ENCODE measurements at regions not wholly inside any gene's neighbourhood (a gene's known extent, or its start where the extent isn't known, plus 50 kb on each side); places are given as distances from the start of the nearest gene placed in this dataset.

DNA sequence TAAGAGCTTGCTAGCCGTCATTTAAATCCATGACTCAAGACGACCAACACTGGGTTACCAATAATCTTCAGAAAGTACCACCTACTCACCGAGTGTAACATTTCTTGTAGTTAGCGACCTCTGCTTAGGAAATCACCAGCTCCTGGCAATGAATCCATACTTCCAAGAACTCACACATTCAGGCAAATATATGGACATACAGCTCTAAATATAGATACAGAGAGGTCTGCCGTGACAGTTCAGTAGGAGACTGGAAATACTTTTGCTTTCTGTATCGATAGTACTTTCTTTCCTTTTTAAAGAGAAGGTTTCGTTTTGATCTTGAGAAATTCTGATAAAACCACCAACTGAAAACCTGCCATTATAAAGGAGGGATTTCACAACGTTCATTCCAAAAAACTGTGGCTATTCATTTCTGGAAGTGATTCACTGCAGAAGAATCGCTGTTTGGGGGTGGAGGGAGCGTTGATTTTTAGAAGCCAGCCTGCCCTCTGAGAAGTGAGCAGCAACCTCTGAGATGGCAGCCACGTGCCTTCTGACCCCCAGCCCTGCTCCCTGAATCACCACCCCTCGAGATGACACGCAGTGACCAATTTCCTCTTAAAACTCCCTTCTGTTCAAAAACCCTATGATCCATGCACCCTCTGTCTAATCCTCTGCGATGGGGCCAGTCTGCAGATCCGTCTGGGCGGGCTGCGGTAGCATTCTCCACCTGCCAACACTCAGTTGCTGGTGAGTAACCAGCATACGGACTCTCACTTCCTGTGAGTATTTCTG, 179.0 kb upstream of the KLF14 start:
- DNase-seq (ENCODE audit: low read depth): peak; percentile 61

DNA sequence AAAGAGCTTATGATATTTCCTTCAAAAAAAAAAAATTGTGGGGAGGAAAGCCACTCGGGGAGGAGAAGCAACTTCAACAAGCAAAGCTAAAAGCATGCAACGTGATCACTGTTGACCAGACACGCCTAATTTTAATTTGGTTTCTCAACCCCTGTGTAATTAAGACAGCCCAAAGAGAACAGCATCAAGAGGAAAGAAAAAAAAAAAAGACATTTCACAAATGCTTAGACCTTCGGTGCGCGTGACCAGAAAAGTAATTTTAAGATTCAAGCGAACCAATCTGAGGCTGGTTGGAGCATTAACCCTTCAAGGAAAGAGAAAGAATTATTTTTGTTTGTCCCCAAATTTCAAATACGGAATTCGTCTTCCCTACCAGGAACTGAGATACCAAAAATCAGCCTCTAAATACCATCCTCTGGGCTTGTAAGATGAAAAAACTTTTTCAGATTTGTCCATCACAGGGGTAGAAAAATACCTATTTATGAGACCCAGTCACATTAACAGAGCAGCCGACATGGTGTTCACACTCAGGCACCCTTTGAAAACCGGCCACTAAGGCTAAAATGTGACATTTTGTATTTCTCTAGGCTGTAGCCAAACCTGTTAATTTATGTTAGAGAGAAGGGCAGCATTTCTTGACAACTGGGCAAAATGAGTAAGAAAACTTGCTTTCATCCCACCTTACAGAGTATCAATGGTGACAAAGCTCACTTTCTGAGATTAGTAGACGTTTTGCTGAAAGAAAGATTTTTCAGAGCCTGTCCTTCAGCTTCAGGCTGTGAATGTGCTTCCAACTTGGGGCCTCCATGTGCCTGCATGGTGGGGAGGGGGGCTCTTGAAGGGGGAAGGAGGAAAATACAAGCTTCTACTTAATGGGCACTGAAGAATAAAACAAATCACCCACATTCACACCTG, 179.9 kb upstream of the KLF14 start:
- DNase-seq (ENCODE audit: low read depth): no peak

DNA sequence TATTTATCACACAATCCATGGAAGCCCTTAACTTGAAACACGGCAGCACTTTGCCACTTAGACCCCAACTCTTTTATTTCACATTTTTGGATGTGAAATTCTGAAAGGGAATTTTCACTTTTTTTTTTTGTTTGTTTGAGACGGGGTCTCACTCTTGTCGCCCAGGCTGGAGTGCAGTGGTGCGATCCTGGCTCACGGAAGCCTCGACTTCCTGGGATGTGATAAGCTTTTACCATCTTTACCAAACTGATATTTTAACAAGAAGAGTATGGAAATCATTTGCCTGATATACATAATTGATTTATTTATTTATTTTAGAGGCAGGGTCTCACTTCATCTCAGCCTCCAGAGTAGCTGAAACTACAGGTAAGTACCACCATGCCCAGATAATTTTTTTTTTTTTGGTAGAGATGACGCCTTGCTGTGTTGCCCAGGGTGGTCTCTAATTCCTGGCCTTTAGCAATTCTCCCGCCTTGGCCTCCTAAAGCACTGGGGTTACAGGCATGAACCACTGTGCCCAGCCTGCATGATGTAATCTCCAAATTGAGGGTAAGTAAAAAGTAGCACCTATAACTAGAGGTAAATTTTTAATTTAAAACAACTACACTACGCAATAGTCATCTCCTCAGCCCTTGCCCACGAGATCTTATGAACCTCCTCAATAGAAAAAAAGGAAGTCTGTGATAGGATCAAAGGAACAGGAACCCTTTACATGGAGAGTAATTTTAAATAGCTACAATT, 180.7 kb upstream of the KLF14 start:
- no peak for DNase-seq (ENCODE audit: low read depth)

DNA sequence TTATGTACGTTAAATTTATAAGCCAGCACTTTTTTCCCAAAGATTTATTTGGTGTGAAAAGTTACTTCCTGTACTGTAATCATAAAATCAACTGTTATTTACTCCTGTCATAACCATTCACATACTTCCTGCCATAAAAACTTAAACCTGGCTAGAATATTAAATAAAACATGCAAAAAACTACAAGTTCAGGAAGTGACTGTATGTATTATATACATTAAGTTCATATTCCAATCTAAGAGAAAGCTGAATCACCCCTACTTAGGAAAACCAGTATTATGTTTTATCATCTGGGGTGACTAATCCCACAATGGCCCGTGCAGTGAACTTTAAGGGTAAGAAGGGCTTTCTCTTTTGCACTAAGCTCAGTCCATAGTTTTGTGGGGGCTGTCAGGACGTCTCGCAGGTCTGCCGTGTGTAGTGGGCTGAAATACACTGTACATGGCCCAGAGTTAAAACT, 183.7 kb upstream of the KLF14 start:
- DNase-seq (ENCODE audit: low read depth): no peak

DNA sequence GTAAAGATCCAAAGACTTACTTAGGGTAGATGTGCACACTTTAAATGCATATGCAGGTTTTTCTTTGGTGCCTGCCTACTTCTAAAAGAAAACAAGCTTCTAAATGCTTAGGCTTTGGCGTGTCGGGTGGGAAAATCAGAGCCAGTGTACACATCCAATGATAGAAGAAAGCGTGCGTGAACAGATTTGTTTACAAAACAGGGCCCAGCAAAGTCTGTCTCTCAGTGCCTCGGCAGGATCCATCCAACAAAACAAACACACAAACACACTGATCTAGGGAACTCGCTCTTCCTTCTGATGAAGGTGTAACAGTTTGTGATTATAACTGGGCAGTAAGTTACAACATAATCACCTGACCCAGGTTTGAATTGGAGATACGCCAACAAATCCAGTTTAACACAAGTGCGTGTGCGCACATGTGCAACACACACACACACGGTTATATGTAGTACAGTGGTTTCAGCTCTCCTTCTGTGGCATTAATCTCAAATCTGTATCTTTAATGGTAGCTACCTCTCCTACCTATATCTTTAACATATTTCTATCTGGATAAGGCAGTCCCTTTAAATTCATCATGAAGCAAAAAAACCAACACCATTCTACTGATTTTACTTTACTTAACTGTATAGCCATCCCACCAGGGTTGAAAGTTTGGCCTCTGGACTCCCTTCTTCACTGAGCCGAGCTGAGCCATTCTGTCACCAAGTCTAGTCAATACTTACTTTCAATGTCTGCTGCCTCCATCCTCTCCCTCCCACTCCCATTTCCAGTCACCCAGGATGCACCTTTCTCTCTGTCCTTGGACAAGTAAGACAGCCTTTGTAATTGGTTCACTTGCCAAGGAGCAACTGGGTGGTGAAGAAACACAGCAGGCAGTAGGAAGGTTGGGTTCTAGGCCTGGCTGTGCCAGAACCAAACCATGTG, 184.4 kb upstream of the KLF14 start:
- DNase-seq (ENCODE audit: low read depth): no peak

DNA sequence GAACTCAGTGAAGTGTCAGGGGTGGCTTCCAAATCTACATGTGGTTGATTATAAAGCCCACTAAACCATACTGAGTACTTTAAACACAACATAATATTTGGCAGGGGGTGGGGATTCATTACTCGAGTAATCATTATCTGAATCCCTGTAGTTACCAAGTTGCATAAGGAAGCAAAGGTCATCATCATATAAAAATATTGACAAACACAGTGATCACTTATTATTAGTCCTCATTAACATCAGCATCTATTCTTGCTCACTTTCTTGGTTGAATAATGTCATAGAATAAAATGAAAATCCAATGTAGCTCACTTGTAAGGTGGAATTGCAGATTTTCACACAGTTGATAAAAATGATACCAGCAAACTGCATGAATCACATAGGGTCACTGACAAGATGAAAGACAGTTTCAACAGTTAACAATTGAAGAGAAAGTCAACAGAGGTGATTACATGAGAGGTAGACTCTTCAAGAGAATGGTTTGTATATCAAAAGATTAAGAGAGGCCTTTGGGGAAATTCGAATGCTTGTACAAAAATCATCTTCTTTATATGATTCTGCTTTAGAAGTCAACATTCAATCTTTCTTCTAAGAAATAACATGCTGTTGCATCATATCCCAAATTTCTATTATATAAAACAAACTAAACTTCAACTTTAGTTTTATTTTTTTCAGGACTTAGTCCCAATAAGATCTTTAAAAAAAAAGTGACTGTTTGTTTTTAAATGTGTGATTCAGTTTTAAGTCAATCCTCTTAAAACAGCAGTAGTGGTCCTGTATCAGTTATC, 185.5 kb upstream of the KLF14 start:
- no peak for DNase-seq (ENCODE audit: low read depth)

DNA sequence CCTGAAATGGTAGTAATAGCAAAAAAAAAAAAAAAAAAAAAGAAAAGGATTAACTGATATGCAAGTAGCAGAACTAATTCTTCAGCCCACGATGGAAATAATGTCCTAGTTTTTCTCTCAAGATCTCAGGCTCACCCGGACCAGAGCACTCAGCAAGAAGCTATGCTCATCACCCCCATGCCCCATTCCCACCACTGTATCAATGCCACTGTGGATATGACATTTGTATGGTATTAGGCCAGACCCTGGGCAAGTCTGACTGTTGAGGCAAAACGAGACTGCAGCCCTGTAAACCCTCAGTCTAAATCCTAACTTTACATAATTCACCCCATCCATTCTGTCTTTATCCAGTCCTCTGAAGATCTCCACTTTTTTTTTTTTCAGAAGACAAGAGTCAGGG, 186.1 kb upstream of the KLF14 start:
- DNase-seq (ENCODE audit: low read depth): no peak

DNA sequence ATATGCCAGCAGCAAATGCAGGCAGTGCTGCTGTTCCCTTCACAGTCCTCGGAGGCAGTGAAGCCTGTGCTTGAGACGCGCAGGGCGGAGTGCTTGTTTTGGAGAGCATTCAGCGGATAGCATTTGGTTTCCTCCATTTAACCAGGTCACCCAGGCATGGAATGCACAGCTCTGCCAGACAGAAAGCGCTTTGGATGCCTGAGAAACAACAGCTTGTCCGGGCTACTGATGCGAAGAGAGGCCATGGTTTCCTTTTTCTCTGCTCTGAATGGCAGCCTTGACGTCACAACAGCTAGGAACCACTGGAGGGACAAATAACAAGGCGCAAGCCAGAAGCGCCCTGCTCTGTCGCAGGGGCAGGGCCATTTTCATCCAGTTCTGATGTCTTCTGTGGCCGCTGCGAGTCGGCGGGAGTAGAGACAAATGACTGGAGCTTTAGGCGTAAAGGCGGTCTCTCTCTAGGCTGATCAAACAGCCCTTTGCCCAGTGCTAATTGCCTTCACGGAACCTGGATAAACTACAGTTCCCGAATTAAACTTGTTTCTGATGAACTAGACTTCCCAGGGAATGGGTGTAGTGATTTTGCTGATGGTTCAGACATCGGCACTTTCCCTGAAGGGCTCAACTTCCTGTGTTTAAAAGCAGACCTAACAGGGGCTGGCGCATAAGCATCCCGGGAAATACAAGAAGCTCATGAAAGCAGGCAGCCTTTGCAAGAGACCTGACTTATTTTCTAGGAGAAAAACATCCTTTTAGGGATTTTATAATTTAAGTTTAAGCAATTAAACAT, 187.6 kb upstream of the KLF14 start:
- DNase-seq (ENCODE audit: low read depth): no peak

DNA sequence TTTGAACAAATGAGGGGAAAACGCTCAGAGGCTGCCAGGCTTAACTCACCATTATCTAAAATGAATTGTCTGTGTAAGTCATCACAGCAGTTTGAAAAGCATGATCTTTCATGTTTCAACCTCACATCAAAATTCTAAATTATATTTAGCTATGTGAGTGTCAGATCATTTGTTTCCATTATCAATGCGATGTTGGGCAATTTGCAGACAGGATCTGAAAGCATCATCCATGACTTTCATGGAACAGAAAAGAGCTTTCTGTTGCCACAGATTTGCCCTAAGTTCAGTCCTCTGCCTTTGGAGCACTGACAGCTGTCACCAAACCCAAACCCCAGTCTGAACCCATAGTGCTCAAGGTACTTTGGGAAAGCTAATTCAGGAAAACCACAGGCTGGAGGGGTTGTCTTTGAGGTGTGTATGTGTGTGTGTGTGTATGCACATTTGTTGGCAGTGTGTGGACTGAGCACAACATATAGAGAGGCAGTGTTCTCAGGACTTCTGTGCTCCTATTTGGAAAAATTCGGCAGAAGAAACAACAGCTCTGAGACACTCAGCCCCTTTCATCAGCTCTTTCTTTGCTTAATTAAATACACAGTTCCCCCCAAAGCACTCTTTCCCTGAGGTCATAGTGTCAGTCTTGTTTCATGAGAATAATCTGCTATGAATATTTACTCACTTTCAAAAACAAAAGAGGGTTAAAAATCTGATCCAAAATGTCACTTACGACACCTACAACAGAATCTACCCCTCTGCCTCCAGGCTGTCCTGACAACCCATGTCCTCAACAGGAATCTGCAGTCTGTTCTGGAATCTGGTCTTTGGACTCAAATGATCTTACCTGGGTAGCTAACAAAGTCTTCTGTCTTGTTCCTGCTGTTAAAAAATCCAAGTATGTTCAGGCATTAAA, 188.5 kb upstream of the KLF14 start:
- no peak for DNase-seq (ENCODE audit: low read depth)

DNA sequence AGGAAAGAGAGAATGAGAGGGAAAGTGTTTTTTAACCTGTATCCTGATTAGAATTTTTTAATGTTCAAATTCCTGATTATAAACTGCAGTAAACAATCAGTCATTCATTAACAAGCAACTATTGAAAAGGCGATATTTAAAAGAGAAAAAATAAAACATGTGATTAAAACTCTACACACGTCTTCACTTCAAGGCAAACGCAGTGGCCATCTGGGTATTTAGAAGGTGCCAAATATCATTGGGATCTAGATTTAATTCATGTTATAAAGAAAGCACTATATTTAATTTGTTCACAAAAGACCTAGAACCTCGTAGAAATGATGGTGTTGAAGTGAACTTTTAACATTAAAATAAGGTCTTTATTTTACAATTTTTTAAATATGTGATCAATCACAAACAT, 189.4 kb upstream of the KLF14 start:
- no peak for DNase-seq (ENCODE audit: low read depth)

DNA sequence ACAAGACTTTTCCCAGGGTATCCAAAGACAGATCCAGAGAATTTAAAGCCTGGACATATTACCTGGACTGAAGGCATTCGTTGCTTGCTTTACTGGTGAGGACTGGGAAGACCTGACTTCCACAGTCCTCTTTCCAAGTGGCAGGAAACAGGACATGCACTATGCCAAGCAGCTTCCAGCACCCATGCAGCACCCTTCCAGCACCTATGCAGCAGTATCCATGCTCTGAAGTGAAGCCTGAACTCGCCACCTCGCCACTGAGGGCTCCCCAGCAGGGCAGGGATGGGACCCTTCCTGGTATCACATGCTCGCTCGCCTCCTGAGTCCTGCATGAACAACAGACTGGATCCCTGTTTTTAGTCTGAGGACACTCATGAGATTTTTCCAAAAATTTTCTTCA, 189.9 kb upstream of the KLF14 start:
- DNase-seq (ENCODE audit: low read depth): no peak

DNA sequence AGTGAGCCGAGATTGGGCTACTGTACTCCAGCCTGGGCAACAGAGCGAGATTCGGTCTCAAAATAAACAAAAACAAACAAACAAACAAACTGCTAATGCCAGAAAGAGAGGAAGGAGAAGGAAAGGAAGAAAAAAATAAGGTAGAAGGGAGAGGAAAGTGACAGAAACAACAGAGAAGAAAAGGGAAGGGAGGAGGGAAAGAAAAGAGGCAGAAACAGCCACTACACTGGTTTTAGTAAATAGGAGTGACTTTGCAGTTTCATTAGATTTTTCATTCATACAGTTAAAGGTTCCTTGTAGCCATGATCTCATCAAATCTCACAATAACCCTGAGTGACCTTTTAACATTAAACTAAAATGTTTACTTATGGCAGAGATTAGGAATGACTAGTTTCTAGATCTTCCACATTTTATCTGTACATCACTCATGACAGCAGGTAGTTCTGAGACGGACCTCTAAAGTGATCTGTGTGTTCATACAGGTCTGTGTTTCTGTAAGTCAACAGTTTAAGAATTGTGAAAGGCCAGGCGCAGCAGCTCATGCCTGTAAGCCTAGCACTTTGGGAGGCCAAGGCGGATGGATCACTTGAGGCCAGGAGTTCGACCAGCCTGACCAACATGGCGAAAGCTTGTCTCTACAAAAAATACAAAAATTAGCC, 191.3 kb upstream of the KLF14 start:
- no peak for DNase-seq (ENCODE audit: low read depth)

DNA sequence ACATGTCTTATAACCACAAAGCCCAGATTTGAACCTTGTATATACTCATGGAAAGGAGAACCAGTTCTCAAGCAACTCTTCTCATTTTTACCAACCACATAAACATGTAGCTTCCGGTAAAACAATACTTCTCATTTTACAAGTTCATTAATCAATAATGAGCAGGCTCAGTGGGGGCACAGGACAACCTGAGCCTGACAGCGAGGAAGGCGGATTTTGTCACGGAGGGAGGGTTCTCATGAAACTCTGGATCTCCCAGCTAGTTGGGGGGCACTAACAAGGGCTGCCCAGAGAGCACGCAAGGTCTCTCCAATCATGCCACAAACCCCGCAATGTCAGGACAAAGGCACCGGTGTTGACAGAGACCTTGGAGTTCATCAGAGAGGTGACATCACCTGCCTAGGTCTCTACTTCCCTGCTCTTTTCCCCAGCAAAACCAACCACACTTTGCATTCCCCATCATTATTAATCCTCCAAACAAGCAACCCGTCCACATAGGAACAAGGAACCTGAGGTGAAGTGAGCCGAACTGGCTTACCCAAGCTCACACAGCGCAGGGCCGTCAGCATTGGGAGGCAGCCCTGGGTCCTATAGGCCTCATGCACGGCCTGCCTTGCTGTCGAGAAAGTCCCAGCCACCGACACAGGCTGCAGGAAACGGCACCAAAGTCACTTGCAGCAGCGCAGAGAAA, 192.1 kb upstream of the KLF14 start:
- no peak for DNase-seq (ENCODE audit: low read depth)

DNA sequence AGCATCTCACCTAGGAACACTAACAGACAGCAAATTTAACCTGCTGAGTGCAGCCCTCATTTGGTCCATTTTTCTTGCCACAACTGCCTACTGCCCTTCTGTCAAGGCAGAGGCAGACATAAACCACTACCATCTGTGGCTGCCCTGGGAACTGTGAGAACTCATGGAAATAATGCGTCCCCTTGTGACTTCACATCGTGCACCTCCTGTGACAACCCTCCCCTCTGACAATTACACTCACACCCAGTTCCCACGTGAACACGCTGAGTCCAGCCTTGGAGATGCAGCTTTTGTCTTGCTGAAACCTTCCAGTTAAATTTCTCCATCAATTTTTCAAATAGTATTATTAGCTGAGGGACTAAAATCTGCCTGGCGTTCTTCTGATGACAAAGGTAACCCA, 193.1 kb upstream of the KLF14 start:
- no peak for DNase-seq (ENCODE audit: low read depth)

DNA sequence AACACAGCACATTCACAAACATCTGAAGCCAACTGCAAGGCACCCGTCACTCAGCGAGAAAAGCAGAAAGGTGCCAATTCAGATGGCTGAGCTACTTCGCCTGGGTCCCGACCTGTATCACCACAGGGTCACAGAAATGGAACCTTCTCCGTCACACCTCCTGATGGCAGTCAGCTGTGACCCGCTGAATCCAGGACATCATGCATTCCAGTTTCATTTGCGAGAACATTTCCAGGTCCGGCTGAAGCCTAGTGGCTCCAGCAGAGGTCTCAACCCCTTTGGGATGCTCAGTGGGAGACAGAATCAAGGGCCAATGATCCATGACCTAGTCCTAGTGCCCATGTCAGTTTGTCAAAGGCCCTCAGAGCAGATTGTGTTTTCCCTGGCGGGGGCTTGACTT, 193.6 kb upstream of the KLF14 start:
- no peak for DNase-seq (ENCODE audit: low read depth)

DNA sequence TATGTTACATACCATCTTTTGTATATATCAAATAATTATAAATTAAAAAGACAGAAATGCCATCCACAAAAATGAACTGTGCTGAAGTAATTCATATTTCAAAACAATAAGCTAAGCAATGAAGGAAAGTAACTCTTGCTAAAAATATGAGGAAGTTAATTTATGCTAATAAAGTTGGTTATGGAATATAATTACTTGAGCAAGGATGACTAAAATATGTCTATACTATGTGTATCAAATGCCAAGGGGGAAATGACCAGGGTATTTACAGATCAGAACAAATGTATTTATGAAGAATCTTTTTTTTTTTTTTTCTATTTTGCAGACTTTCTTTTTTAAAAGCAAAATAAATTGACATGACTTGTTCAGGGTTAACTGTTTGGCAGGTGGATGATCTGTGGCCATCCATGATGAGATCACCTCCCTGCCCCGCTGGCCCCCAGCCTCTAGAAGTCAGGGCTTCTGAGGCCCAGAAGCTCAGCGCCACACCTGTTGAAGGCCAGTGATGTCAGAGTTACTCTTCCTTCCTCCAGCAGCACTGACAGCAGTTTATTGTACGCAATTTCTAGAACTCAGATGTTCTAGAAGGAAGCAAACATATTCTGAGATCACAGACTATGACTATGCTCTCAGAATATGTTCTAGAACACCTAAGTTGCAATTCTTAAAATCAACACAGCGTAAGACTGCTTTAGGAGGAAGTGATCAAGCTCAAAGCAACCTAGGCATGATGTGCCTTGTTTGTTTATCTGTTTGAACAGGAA, 196.1 kb upstream of the KLF14 start:
- no peak for DNase-seq (ENCODE audit: low read depth)

DNA sequence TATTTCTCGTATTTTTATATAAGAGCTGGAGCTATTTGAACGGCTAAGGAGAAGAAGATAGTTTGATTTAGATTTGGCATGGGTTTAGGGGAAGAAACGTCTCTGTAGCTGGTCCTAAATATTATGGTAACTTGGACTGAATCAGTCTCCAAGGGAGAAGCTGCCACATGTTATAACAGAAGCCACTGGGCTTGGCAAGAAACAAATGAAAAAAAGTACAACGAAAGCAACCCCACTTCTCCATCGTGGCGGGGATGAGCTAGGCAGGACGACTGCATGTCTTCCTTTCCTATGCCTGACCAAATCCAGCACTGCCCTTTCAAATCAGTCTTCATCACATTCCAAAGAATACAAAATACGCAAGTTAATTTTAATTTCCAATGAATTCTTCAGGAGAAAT, 196.7 kb upstream of the KLF14 start:
- no peak for DNase-seq (ENCODE audit: low read depth)
